ENCODE measurements at regions not wholly inside any gene's neighbourhood (a gene's known extent, or its start where the extent isn't known, plus 50 kb on each side); places are given as distances from the start of the nearest gene placed in this dataset.

DNA sequence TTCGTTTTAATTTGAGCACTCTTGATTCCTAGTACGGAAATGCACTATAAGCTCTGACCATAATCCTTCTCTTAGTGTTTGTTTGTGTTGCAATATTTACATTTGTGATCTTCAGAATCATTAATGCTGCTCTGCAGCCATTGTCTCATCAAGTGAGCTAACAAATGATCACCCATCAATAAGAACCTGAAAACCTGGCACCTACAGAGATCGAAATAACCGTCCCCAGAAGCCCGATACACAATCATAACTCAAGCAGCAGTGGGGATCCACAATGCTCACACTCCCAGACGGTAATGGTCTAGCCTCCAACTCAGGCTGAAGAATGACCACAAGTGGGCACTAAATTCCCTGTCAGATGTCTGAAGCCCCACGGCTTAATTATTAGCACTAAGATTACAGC, 156.0 kb upstream of the NFE2L3 start:
- TF ChIP-seq, protein P1, sequence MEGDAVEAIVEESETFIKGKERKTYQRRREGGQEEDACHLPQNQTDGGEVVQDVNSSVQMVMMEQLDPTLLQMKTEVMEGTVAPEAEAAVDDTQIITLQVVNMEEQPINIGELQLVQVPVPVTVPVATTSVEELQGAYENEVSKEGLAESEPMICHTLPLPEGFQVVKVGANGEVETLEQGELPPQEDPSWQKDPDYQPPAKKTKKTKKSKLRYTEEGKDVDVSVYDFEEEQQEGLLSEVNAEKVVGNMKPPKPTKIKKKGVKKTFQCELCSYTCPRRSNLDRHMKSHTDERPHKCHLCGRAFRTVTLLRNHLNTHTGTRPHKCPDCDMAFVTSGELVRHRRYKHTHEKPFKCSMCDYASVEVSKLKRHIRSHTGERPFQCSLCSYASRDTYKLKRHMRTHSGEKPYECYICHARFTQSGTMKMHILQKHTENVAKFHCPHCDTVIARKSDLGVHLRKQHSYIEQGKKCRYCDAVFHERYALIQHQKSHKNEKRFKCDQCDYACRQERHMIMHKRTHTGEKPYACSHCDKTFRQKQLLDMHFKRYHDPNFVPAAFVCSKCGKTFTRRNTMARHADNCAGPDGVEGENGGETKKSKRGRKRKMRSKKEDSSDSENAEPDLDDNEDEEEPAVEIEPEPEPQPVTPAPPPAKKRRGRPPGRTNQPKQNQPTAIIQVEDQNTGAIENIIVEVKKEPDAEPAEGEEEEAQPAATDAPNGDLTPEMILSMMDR (IDR thresholded peaks at IDR 0.05), result no peak
- TF ChIP-seq POLR2A (IDR thresholded peaks at IDR 0.05), result no peak
